ENCODE measurements at regions not wholly inside any gene's neighbourhood (a gene's known extent, or its start where the extent isn't known, plus 50 kb on each side); places are given as distances from the start of the nearest gene placed in this dataset.

DNA sequence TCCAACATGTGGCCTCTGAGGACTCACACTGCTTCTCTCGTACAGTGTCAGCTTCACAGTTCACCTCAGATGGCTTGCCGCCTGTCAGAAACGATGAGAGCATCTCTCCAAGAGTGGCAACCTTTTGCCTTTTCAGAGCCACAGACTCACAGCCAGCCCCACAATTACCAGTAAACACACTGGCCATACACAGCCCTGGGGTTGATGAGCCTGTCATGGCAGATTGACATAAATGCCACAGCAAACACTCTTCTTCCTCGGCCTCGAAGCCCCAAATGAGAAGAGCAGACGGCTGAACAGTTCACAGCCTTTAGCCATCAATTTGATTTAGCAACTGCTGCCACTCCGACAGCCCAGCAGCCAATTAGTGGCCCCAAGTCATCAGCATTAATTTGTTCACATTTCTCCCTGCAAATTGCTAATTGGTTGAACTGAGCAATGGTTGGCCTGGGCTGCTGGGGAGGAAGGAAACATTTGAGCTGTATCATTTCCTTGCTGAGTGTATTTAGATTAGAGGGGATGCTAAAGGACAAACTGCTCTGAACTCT lies 1142.9 kb downstream of the SORCS3 start:
- TF ChIP-seq, protein P1, sequence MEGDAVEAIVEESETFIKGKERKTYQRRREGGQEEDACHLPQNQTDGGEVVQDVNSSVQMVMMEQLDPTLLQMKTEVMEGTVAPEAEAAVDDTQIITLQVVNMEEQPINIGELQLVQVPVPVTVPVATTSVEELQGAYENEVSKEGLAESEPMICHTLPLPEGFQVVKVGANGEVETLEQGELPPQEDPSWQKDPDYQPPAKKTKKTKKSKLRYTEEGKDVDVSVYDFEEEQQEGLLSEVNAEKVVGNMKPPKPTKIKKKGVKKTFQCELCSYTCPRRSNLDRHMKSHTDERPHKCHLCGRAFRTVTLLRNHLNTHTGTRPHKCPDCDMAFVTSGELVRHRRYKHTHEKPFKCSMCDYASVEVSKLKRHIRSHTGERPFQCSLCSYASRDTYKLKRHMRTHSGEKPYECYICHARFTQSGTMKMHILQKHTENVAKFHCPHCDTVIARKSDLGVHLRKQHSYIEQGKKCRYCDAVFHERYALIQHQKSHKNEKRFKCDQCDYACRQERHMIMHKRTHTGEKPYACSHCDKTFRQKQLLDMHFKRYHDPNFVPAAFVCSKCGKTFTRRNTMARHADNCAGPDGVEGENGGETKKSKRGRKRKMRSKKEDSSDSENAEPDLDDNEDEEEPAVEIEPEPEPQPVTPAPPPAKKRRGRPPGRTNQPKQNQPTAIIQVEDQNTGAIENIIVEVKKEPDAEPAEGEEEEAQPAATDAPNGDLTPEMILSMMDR (IDR thresholded peaks at IDR 0.05) = no peak
- no peak for TF ChIP-seq POLR2A (IDR thresholded peaks at IDR 0.05)

Data from lower leg skin (tissue), 3 donors.